NCI-H1105 treated with DMSO at 0.1 percent for 48 hours (cell line): ENCODE measurements at regions not wholly inside any gene's neighbourhood (a gene's known extent, or its start where the extent isn't known, plus 50 kb on each side); places are given as distances from the start of the nearest gene placed in this dataset.

Source experiments
- DNase-seq: peaks from one replicate; lab custom pipeline; 2025; lab: John Stamatoyannopoulos, UW

DNA sequence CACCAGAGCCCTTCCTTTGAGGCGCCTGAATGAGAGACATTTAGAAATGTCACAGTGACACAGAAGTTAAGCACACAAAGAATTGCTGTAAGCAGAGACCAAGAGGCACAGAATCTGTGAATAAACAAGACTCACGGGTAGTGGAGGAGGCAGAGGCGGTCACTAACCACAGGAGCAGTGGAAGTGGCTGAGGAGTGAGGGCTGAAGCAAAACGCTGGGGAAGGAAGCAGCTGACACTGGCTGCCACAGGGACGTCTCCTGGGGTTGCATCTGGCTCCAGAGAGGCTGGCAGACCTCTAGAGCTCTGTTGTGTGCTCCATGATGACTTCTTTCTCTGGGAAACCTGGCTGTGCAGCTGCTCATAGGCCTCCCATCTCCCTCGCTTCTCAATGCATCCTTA lies 65.0 kb upstream of the SLC2A12 start:
- no peak for DNase-seq

- no peak for DNase-seq
Observed at GRCh38 chr6:134115715-134116074, 63.3 kb upstream of the SLC2A12 start.

GRCh38 chr6:134114918-134115714 lies 62.7 kb upstream of the SLC2A12 start:
- no peak for DNase-seq

- no peak for DNase-seq
Observed at GRCh38 chr6:134114489-134114888, 62.1 kb upstream of the SLC2A12 start.

- DNase-seq, result no peak
Observed at GRCh38 chr6:134111726-134112125, 59.3 kb upstream of the SLC2A12 start.

DNA sequence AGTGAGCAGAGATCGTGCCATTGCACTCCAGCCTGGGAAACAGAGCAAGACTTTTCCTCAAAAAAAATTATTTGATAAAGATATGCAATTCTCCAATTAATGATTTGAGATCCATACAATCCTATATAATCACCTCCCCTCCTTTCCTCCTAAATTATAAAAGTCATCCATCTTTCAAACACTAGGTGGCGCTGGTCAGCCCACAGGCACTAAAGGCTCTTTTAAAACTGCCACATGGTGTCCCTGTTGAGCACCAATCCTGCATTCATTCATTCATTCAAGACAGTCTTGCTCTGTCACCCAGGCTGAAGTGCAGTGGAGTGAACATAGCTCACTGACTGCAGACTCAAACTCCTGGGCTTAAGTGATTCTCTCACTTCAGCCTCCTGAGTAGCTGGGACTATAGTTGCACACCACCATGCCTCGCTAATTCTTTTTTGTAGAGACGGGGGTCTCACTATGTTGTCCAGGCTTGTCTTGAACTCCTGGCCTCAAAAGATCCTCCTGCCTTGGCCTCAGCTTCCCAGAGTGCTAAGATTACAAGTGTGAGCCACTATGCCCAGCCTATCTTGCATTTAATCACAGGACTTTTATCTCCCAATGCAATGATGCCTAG lies 58.7 kb upstream of the SLC2A12 start:
- DNase-seq, result peak; percentile 13

GRCh38 chr6:134106702-134107101 lies 54.3 kb upstream of the SLC2A12 start:
- no peak for DNase-seq

GRCh38 chr6:134105940-134106339 lies 53.5 kb upstream of the SLC2A12 start:
- DNase-seq, result no peak

DNA sequence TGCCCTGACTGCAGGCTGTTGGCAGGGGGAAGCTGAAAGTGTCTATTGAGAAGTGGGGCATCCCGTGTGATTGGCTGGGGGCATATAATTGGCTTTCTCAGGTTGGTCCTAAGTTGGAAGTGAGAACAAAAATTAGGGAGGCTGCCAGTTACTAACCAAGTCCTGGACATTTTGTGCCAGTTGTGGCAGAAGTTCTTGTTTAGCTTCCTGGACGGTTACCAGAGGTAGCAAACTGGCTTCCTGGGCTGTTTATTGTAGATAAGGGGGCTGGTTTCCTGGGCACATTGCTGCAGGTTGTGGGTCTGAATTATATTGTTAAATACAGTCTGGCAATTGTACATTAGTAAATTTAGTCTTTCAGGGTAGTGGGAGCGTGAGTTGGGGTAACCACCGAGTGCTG lies 50.6 kb upstream of the SLC2A12 start:
- no peak for DNase-seq
